NCI-H524 treated with DMSO at 0.1 percent for 48 hours (cell line): ENCODE measurements at regions not wholly inside any gene's neighbourhood (a gene's known extent, or its start where the extent isn't known, plus 50 kb on each side); places are given as distances from the start of the nearest gene placed in this dataset.

Source experiments
- DNase-seq: peaks from one replicate; lab custom pipeline; 2025; lab: John Stamatoyannopoulos, UW

GRCh38 chr4:182188622-182189021 lies 54.6 kb upstream of the TENM3 start:
- no peak for DNase-seq

- no peak for DNase-seq
Measured at GRCh38 chr4:182189103-182189878, 53.9 kb upstream of the TENM3 start.

- DNase-seq, result no peak
Measured at GRCh38 chr4:182190306-182190705, 52.9 kb upstream of the TENM3 start.

GRCh38 chr4:182192511-182193181 lies 50.6 kb upstream of the TENM3 start:
- DNase-seq, result no peak

- no peak for DNase-seq
Measured at GRCh38 chr4:182193311-182193710, 49.9 kb upstream of the TENM3 start.
